GM23338 (cell line): ENCODE measurements at regions not wholly inside any gene's neighbourhood (a gene's known extent, or its start where the extent isn't known, plus 50 kb on each side); places are given as distances from the start of the nearest gene placed in this dataset.

Source experiments
- CREB1 ChIP-seq: fragments of 250-450 bp; sonication (Bioruptor Pico); IDR thresholded peaks from 2 replicates; pipeline ENCODE4 v1.5.0; 2020; ENCODE audit warnings: low read depth, mild to moderate bottlenecking, moderate library complexity
- JUNB ChIP-seq: IDR thresholded peaks from one replicate; pipeline ENCODE4 v1.6.1; 2016; ENCODE audit warnings: antibody characterized with exemption; ENCODE audit not compliant: unreplicated experiment
- ZNF331 ChIP-seq: fragments of 250-450 bp; sonication (Bioruptor Pico); IDR thresholded peaks from 2 replicates; pipeline ENCODE4 v1.5.0; 2020; ENCODE audit warnings: low read depth, mild to moderate bottlenecking, moderate library complexity
- TF ChIP-seq, protein P1 (sequence below), 2 experiments: fragments of 200-600 bp in 1 of 2; sonication (generic) in 1 of 2; conservative IDR thresholded peaks; 2 replicates each; pipeline versions ENCODE4 v1.5.1 to v1.6.1; 2016 to 2017; ENCODE audit warnings: antibody characterized with exemption in 2 of 2, low read depth in 2 of 2, mild to moderate bottlenecking in 2 of 2, moderate library complexity in 1 of 2

DNA sequence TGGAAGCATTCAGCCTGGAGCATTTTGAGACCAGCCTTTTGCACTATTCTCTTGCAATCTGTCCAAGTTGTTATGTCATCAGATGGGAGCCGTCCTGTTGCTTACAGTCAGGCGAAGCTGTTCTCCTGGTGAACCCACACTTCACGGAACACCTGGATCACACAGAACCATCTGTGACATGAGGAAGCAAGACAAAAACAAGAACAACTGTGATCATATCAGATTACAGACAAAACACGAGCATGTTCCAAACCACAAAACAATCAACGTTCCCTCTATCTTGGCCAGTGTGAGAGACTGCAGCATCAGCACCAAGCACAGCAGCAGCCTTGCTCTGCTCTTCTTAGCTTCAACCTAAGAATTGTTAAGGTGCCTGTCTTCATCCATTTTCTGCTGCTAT, 180.5 kb upstream of the SFSWAP start:
- no peak for TF ChIP-seq CREB1 (CRISPR knock-in tag)
- TF ChIP-seq, protein P1, sequence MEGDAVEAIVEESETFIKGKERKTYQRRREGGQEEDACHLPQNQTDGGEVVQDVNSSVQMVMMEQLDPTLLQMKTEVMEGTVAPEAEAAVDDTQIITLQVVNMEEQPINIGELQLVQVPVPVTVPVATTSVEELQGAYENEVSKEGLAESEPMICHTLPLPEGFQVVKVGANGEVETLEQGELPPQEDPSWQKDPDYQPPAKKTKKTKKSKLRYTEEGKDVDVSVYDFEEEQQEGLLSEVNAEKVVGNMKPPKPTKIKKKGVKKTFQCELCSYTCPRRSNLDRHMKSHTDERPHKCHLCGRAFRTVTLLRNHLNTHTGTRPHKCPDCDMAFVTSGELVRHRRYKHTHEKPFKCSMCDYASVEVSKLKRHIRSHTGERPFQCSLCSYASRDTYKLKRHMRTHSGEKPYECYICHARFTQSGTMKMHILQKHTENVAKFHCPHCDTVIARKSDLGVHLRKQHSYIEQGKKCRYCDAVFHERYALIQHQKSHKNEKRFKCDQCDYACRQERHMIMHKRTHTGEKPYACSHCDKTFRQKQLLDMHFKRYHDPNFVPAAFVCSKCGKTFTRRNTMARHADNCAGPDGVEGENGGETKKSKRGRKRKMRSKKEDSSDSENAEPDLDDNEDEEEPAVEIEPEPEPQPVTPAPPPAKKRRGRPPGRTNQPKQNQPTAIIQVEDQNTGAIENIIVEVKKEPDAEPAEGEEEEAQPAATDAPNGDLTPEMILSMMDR (conservative IDR thresholded peaks at IDR 0.05; ENCODE audit: low read depth in 2 of 2) = no peak
- no peak for TF ChIP-seq ZNF331 (CRISPR knock-in tag)
- TF ChIP-seq JUNB = no peak
